B cell (primary cell): ENCODE measurements at regions not wholly inside any gene's neighbourhood (a gene's known extent, or its start where the extent isn't known, plus 50 kb on each side); places are given as distances from the start of the nearest gene placed in this dataset.

Experiments
- ATAC-seq: fragments of 200-7000 bp; cut with Tn5 transposase; one replicate; pipeline ENCODE4 v1.10.0; 2021; ENCODE audit warnings: low read depth, mild to moderate bottlenecking, moderate number of reproducible peaks, moderate library complexity
- CTCF ChIA-PET: fragments of 350-600 bp; sonication (Branson Sonifier 250); formaldehyde crosslinking; loops from one replicate; lab custom pipeline; 2021; ENCODE audit warnings: antibody characterized with exemption, inconsistent platforms; lab: Charles Lee
- POLR2A ChIA-PET: fragments of 350-600 bp; sonication (Branson Sonifier 250); formaldehyde crosslinking; loops from one replicate; lab custom pipeline; 2021; ENCODE audit warnings: antibody characterized with exemption; lab: Charles Lee
- DNase-seq: peaks from one replicate; pipeline ENCODE4 v3.0.0; 2013
- H2AFZ ChIP-seq: 2 replicates; pipeline ENCODE4 v1.6.1; 2012; ENCODE audit warnings: mild to moderate bottlenecking, low read depth, low read length; ENCODE audit not compliant: insufficient read depth, poor library complexity, severe bottlenecking
- H3K27ac ChIP-seq, 2 donors: 1 replicate in 1 of 2; 2 replicates in 1 of 2; pipeline ENCODE4 v1.5.1; 2012 to 2013; ENCODE audit warnings: low read length in 2 of 2, mild to moderate bottlenecking in 2 of 2, moderate library complexity in 1 of 2
- H3K27me3 ChIP-seq, 4 experiments: fragments of 200-600 bp in 1 of 4; sonication (generic) in 1 of 4; replicated peaks in 1 of 4; 1 replicate in 2 of 4; 2 replicates in 2 of 4; pipeline versions ENCODE4 v1.6.1 to v1.7.0; 2013 to 2016; ENCODE audit warnings: low read length in 3 of 4, mild to moderate bottlenecking in 2 of 4, mixed read lengths in 1 of 4, moderate library complexity in 1 of 4; ENCODE audit not compliant: insufficient read depth in 4 of 4, control insufficient read depth in 3 of 4; ENCODE audit errors: control extremely low read depth in 1 of 4
- H3K36me3 ChIP-seq, 2 experiments: replicated peaks in 1 of 2; 1 replicate in 1 of 2; 2 replicates in 1 of 2; pipeline versions ENCODE4 v1.6.1 to v1.7.1; 2013; ENCODE audit warnings: low read length in 1 of 2; ENCODE audit not compliant: insufficient read depth in 2 of 2, control insufficient read depth in 1 of 2; ENCODE audit errors: control extremely low read depth in 1 of 2, extremely low read depth in 1 of 2
- H3K4me1 ChIP-seq, 2 donors: fragments of 200-600 bp in 1 of 2; sonication (generic) in 1 of 2; 1 replicate in 1 of 2; 2 replicates in 1 of 2; pipeline versions ENCODE4 v1.5.1 to v1.6.1; 2013 to 2017; ENCODE audit warnings: low read length in 2 of 2; ENCODE audit not compliant: control insufficient read depth in 2 of 2, insufficient read depth in 2 of 2
- H3K4me2 ChIP-seq: replicated peaks from 2 replicates; pipeline ENCODE3; 2012; ENCODE audit warnings: mild to moderate bottlenecking, low read depth, low read length; ENCODE audit not compliant: poor library complexity, severe bottlenecking
- H3K4me3 ChIP-seq, 5 experiments: fragments of 200-600 bp in 1 of 5; sonication (generic) in 1 of 5; 1 replicate in 3 of 5; 2 replicates in 2 of 5; pipeline versions ENCODE4 v1.5.1 to v1.7.0; 2011 to 2016; ENCODE audit warnings: low read length in 4 of 5, mild to moderate bottlenecking in 4 of 5, low read depth in 2 of 5, control low read depth in 1 of 5, moderate library complexity in 1 of 5; ENCODE audit not compliant: insufficient read depth in 1 of 5; ENCODE audit errors: control extremely low read depth in 1 of 5, extremely low read depth in 1 of 5
- H3K79me2 ChIP-seq: fragments of 200-600 bp; sonication (generic); one replicate; pipeline ENCODE4 v1.6.0; 2016; ENCODE audit warnings: low read length; ENCODE audit not compliant: control insufficient read depth, insufficient read depth
- H3K9ac ChIP-seq: fragments of 200-600 bp; sonication (generic); 2 replicates; pipeline ENCODE4 v1.6.1; 2017; ENCODE audit warnings: mild to moderate bottlenecking, low read length, moderate library complexity
- H3K9me3 ChIP-seq, 3 donors: one replicate each; pipeline versions ENCODE4 v1.6.1 to v1.7.1; 2013; ENCODE audit warnings: low read length in 2 of 3; ENCODE audit not compliant: control insufficient read depth in 2 of 3, insufficient read depth in 1 of 3; ENCODE audit errors: control extremely low read depth in 1 of 3
- H4K20me1 ChIP-seq: 2 replicates; pipeline ENCODE4 v1.6.0; 2012; ENCODE audit warnings: mild to moderate bottlenecking, low read length; ENCODE audit not compliant: insufficient read depth, control insufficient read depth, poor library complexity, severe bottlenecking
- H3K27ac Mint-ChIP-seq: one replicate; pipeline ENCODE4 v1.8.0; 2021; ENCODE audit warnings: mixed read lengths
- H3K27me3 Mint-ChIP-seq: one replicate; pipeline ENCODE4 v1.8.0; 2021; ENCODE audit warnings: mixed read lengths
- H3K4me1 Mint-ChIP-seq: one replicate; pipeline ENCODE4 v1.8.0; 2021; ENCODE audit warnings: mixed read lengths
- H3K4me3 Mint-ChIP-seq: one replicate; pipeline ENCODE4 v1.8.0; 2021; ENCODE audit warnings: mixed read lengths
- H3K9me3 Mint-ChIP-seq: one replicate; pipeline ENCODE4 v1.8.0; 2022; ENCODE audit warnings: mixed read lengths; ENCODE audit not compliant: insufficient read depth
- CTCF ChIP-seq: fragments of 200-600 bp; IDR thresholded peaks from one replicate; pipeline ENCODE4 v1.8.0; 2022; ENCODE audit warnings: antibody characterized with exemption, mild to moderate bottlenecking
- EZH2 ChIP-seq: IDR thresholded peaks from 2 replicates; pipeline ENCODE4 v1.6.1; 2012; ENCODE audit warnings: borderline replicate concordance, low read depth, mild to moderate bottlenecking, moderate library complexity, low read length; ENCODE audit not compliant: insufficient read depth, poor library complexity, severe bottlenecking
- WGBS: methylation state at CpG from one replicate; pipeline ENCODE4 v1.1.5; 2013; ENCODE audit warnings: missing lambda C conversion rate; ENCODE audit not compliant: insufficient coverage; 5-methylcytosine and 5-hydroxymethylcytosine counted together
- intact Hi-C: fragments of 100-400 bp; cut with micrococcal nuclease; formaldehyde crosslinking; loops from one replicate; pipeline ENCODE4 v1.10.0; 2022

DNA sequence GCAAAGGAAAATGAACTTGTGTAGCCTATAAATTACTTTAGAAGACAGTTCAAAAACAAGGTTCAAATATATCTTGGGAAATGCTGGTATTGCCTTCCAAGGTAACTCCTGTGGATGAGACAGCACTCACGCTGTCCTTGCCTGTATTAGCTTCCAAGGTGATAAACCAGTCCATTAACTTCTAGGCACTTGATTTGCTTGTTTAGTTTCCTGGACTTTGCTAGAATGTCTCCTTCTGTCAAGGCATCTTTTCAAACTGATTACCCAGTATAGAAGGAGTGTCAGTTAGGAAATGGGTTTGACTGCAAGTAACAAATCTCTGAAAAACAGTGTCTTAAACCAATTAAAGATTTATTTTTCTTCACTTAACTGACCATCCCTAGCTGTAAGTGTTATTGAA lies 103.4 kb upstream of the SLC22A23 start:
- ChIA-PET CTCF (no interaction called here), POLR2A (no interaction called here)
- ATAC-seq (no peak), DNase-seq (no peak)
- Mint-ChIP-seq H3K4me3 (no peak overlapping the region), H3K27me3 (peaks cover 29% of the 10 kb centered on the region), H3K27ac (no peak overlapping the region), H3K9me3 (no peaks in the 10 kb centered on the region), H3K4me1 (peaks cover 2% of the 10 kb centered on the region)
- Histone ChIP-seq H3K36me3 (no peaks in the 10 kb centered on the region), H3K27ac (no peak overlapping the region), H3K4me3 (no peak overlapping the region), H3K9ac (no peak overlapping the region), H3K79me2 (no peaks in the 10 kb centered on the region), H3K27me3 (no peaks in the 10 kb centered on the region), H3K9me3 (no peaks in the 10 kb centered on the region), H3K4me2 (no peak overlapping the region), H2AFZ (no peak overlapping the region), H3K4me1 (no peaks in the 10 kb centered on the region), H4K20me1 (no peaks in the 10 kb centered on the region)
- intact Hi-C loops = no loop called here
- TF ChIP-seq CTCF = no peak
- TF ChIP-seq EZH2 = no peak
- 100% methylated on average over 1 of the region's 1 CpG for WGBS

- H3K79me2 ChIP-seq = no peaks in the 10 kb centered on the region
- DNase-seq (no peak), ATAC-seq (no peak)
- H4K20me1 ChIP-seq = no peaks in the 10 kb centered on the region
- CTCF ChIA-PET = no interaction called here
- H3K27ac ChIP-seq = no peak overlapping the region
- no peak overlapping the region for H2AFZ ChIP-seq
- H3K9ac ChIP-seq = no peak overlapping the region
- H3K27ac Mint-ChIP-seq = no peak overlapping the region
- no peaks in the 10 kb centered on the region for H3K4me1 ChIP-seq
- no peaks in the 10 kb centered on the region for H3K9me3 Mint-ChIP-seq
- POLR2A ChIA-PET = no interaction called here
- H3K36me3 ChIP-seq = no peaks in the 10 kb centered on the region
- H3K4me3 ChIP-seq = no peak overlapping the region
- no peak overlapping the region for H3K4me2 ChIP-seq
- H3K27me3 ChIP-seq = no peaks in the 10 kb centered on the region
- H3K4me1 Mint-ChIP-seq = peaks cover 2% of the 10 kb centered on the region
- H3K9me3 ChIP-seq = no peaks in the 10 kb centered on the region
- H3K4me3 Mint-ChIP-seq = no peak overlapping the region
- intact Hi-C loops = no loop called here
- WGBS = 89% methylated on average over 3 of the region's 3 CpGs
- TF ChIP-seq EZH2 (no peak), CTCF (no peak)
- H3K27me3 Mint-ChIP-seq = peaks cover 29% of the 10 kb centered on the region
Observed at GRCh38 chr6:3559561-3559960, 102.7 kb upstream of the SLC22A23 start.
